Prostate gland (tissue), 2 donors: ENCODE measurements at regions not wholly inside any gene's neighbourhood (a gene's known extent, or its start where the extent isn't known, plus 50 kb on each side); places are given as distances from the start of the nearest gene placed in this dataset.

Experiments used
- DNase-seq: peaks from one replicate; pipeline ENCODE4 v3.0.0-alpha.2; 2019; ENCODE audit warnings: low spot score
- H3K27ac ChIP-seq, 2 donors: fragments of 200-600 bp; sonication (generic); 2 replicates each; pipeline ENCODE4 v1.5.1; 2017 to 2019
- H3K27me3 ChIP-seq: fragments of 200-600 bp; sonication (generic); replicated peaks from 2 replicates; pipeline ENCODE4 v1.5.1; 2019; ENCODE audit not compliant: insufficient read depth
- H3K36me3 ChIP-seq, 2 donors: fragments of 200-600 bp; sonication (generic); 1 replicate in 1 of 2; 2 replicates in 1 of 2; pipeline versions ENCODE4 v1.5.1 to v1.8.1; 2017 to 2019
- H3K4me1 ChIP-seq: fragments of 200-600 bp; sonication (generic); replicated peaks from 2 replicates; pipeline ENCODE4 v1.5.1; 2019
- H3K4me3 ChIP-seq, 2 donors: fragments of 200-600 bp; sonication (generic); 2 replicates each; pipeline ENCODE4 v1.5.1; 2017 to 2019
- H3K9me3 ChIP-seq: fragments of 200-600 bp; sonication (generic); 2 replicates; pipeline ENCODE4 v1.5.1; 2017
- CTCF ChIP-seq, 4 experiments: fragments of 200-600 bp in 2 of 4; fragments of 450-650 bp in 2 of 4; sonication (generic) in 2 of 4; IDR thresholded peaks; 1 replicate in 3 of 4; 2 replicates in 1 of 4; pipeline ENCODE4 v1.5.1; 2016 to 2019; ENCODE audit warnings: antibody characterized with exemption in 4 of 4, mild to moderate bottlenecking in 2 of 4, moderate library complexity in 2 of 4
- POLR2A ChIP-seq: fragments of 450-650 bp; IDR thresholded peaks from one replicate; pipeline ENCODE4 v1.6.1; 2016; ENCODE audit warnings: antibody characterized with exemption, mild to moderate bottlenecking
- POLR2AphosphoS5 ChIP-seq: sonication (generic); formaldehyde crosslinking; IDR thresholded peaks from one replicate; pipeline ENCODE4 v1.6.1; 2017; ENCODE audit warnings: antibody characterized with exemption
- WGBS: methylation state at CpG from one replicate; pipeline ENCODE4 v1.1.5; 2018; 5-methylcytosine and 5-hydroxymethylcytosine counted together
- intact Hi-C: fragments of 100-400 bp; cut with DNase I; formaldehyde crosslinking; loops from one replicate; pipeline ENCODE4 v1.14.2; 2022

- intact Hi-C loops, result no loop called here
- Histone ChIP-seq H3K27ac (no peak overlapping the region), H3K27me3 (no peaks in the 10 kb centered on the region), H3K4me3 (no peak overlapping the region), H3K9me3 (no peaks in the 10 kb centered on the region), H3K4me1 (no peaks in the 10 kb centered on the region), H3K36me3 (no peaks in the 10 kb centered on the region)
- 81% methylated on average over 8 of the region's 8 CpGs for WGBS
- TF ChIP-seq POLR2A (no peak), POLR2AphosphoS5 (no peak), CTCF (IDR thresholded peaks at IDR 0.05) (no peak)
- DNase-seq, result no peak
Observed at GRCh38 chr20:11328839-11329238, 588.9 kb upstream of the BTBD3 start.

GRCh38 chr20:11329271-11329670 is 588.4 kb upstream of the BTBD3 start:
- no peaks in the 10 kb centered on the region for H3K4me1 ChIP-seq
- TF ChIP-seq CTCF (IDR thresholded peaks at IDR 0.05) (no peak), POLR2AphosphoS5 (no peak), POLR2A (no peak)
- 89% methylated on average over 1 of the region's 1 CpG for WGBS
- no peaks in the 10 kb centered on the region for H3K36me3 ChIP-seq
- H3K27ac ChIP-seq, result no peak overlapping the region
- no peaks in the 10 kb centered on the region for H3K9me3 ChIP-seq
- no peak for DNase-seq
- H3K4me3 ChIP-seq, result no peak overlapping the region
- H3K27me3 ChIP-seq, result no peaks in the 10 kb centered on the region
- intact Hi-C loops, result no loop called here

GRCh38 chr20:11331096-11331495 is 586.6 kb upstream of the BTBD3 start:
- TF ChIP-seq POLR2A (no peak), CTCF (IDR thresholded peaks at IDR 0.05) (no peak), POLR2AphosphoS5 (no peak)
- intact Hi-C loops, result no loop called here
- H3K4me3 ChIP-seq, result no peak overlapping the region
- no peaks in the 10 kb centered on the region for H3K27me3 ChIP-seq
- H3K9me3 ChIP-seq, result no peaks in the 10 kb centered on the region
- no peak overlapping the region for H3K27ac ChIP-seq
- no peaks in the 10 kb centered on the region for H3K4me1 ChIP-seq
- DNase-seq, result no peak
- H3K36me3 ChIP-seq, result no peaks in the 10 kb centered on the region
- WGBS, result 49% methylated on average over 2 of the region's 2 CpGs

- no peaks in the 10 kb centered on the region for H3K27me3 ChIP-seq
- no peaks in the 10 kb centered on the region for H3K36me3 ChIP-seq
- intact Hi-C loops, result no loop called here
- no peak for DNase-seq
- no peak for TF ChIP-seq CTCF (IDR thresholded peaks at IDR 0.05)
- no peak for TF ChIP-seq POLR2A
- no peak for TF ChIP-seq POLR2AphosphoS5
- no peak overlapping the region for H3K4me3 ChIP-seq
- H3K4me1 ChIP-seq, result no peaks in the 10 kb centered on the region
- H3K9me3 ChIP-seq, result no peaks in the 10 kb centered on the region
- H3K27ac ChIP-seq, result no peak overlapping the region
Observed at GRCh38 chr20:11332381-11332780, 585.3 kb upstream of the BTBD3 start.

- intact Hi-C loops, result no loop called here
- no peaks in the 10 kb centered on the region for H3K4me1 ChIP-seq
- H3K4me3 ChIP-seq, result no peak overlapping the region
- TF ChIP-seq CTCF (IDR thresholded peaks at IDR 0.05) (no peak), POLR2A (no peak), POLR2AphosphoS5 (no peak)
- H3K27ac ChIP-seq, result no peak overlapping the region
- no peak for DNase-seq
- no peaks in the 10 kb centered on the region for H3K9me3 ChIP-seq
- no peaks in the 10 kb centered on the region for H3K36me3 ChIP-seq
- no peaks in the 10 kb centered on the region for H3K27me3 ChIP-seq
Observed at GRCh38 chr20:11333634-11334033, 584.1 kb upstream of the BTBD3 start.
